SK-N-SH (cell line): ENCODE measurements at regions not wholly inside any gene's neighbourhood (a gene's known extent, or its start where the extent isn't known, plus 50 kb on each side); places are given as distances from the start of the nearest gene placed in this dataset.

Experiments used
- CTCF ChIA-PET: fragments of 300-600, 350-600 bp; formaldehyde crosslinking; extraction: SDS; loops from one replicate; lab custom pipeline; 2021; lab: Yijun Ruan, JAX
- POLR2A ChIA-PET: fragments of 350-600 bp; sonication (Branson Sonifier 250); formaldehyde crosslinking; extraction: SDS; loops from one replicate; lab custom pipeline; 2020; ENCODE audit warnings: antibody characterized with exemption, inconsistent platforms; lab: Yijun Ruan, JAX
- DNase-seq: peaks from one replicate; pipeline ENCODE4 v3.0.0; 2012
- H2AFZ ChIP-seq: fragments of 200-600 bp; sonication (generic); 2 replicates; pipeline ENCODE4 v1.8.1; 2016; ENCODE audit warnings: antibody characterized with exemption, mild to moderate bottlenecking, low read depth
- H3F3A ChIP-seq: fragments of 200-600 bp; sonication (generic); replicated peaks from 2 replicates; pipeline ENCODE3; 2016; ENCODE audit warnings: antibody characterized with exemption, mild to moderate bottlenecking; ENCODE audit not compliant: insufficient read depth
- H3K27ac ChIP-seq, 2 experiments: fragments of 200-500 bp in 1 of 2; fragments of 200-600 bp in 1 of 2; sonication (Bioruptor generic) in 1 of 2; sonication (generic), shearing (Covaris generic) in 1 of 2; 2 replicates each; pipeline versions ENCODE4 v1.5.1 to v1.6.1; 2014 to 2016; ENCODE audit warnings: low read depth in 2 of 2, inconsistent platforms in 1 of 2, low read length in 1 of 2, mild to moderate bottlenecking in 1 of 2, mixed read lengths in 1 of 2
- H3K27me3 ChIP-seq: fragments of 200-600 bp; sonication (generic), shearing (Covaris generic); 2 replicates; pipeline ENCODE4 v1.6.1; 2016; ENCODE audit warnings: mixed run types; ENCODE audit not compliant: insufficient read depth
- H3K36me3 ChIP-seq, 2 experiments: fragments of 200-500 bp in 1 of 2; fragments of 200-600 bp in 1 of 2; sonication (Bioruptor generic) in 1 of 2; sonication (generic) in 1 of 2; replicated peaks in 1 of 2; 2 replicates each; pipeline versions ENCODE3 to v1.5.1; 2014 to 2016; ENCODE audit warnings: low read length in 1 of 2, mild to moderate bottlenecking in 1 of 2; ENCODE audit not compliant: insufficient read depth in 2 of 2, control insufficient read depth in 1 of 2
- H3K4me1 ChIP-seq, 2 experiments: fragments of 200-500 bp in 1 of 2; fragments of 200-600 bp in 1 of 2; sonication (Bioruptor generic) in 1 of 2; sonication (generic), shearing (Covaris generic) in 1 of 2; 2 replicates each; pipeline versions ENCODE4 v1.5.1 to v1.6.1; 2014 to 2016; ENCODE audit warnings: low read depth in 1 of 2, low read length in 1 of 2, mixed run types in 1 of 2; ENCODE audit not compliant: insufficient read depth in 2 of 2, control insufficient read depth in 1 of 2
- H3K4me2 ChIP-seq: fragments of 200-600 bp; sonication (generic), shearing (Covaris generic); 2 replicates; pipeline ENCODE4 v1.6.1; 2017; ENCODE audit warnings: mixed run types
- H3K4me3 ChIP-seq, 2 experiments: fragments of 200-500 bp in 1 of 2; fragments of 200-600 bp in 1 of 2; sonication (Bioruptor generic) in 1 of 2; sonication (generic), shearing (Covaris generic) in 1 of 2; 2 replicates each; pipeline versions ENCODE4 v1.5.1 to v1.8.1; 2014 to 2016; ENCODE audit warnings: low read depth in 2 of 2, inconsistent platforms in 1 of 2, low read length in 1 of 2, mild to moderate bottlenecking in 1 of 2, mixed read lengths in 1 of 2, moderate library complexity in 1 of 2
- H3K79me2 ChIP-seq: fragments of 200-600 bp; sonication (generic); 2 replicates; pipeline ENCODE4 v1.8.1; 2017; ENCODE audit warnings: mild to moderate bottlenecking; ENCODE audit not compliant: insufficient read depth
- H3K9ac ChIP-seq: fragments of 200-600 bp; sonication (generic); 2 replicates; pipeline ENCODE4 v1.6.1; 2017; ENCODE audit warnings: mixed run types
- H3K9me2 ChIP-seq: fragments of 200-600 bp; sonication (generic); 2 replicates; pipeline ENCODE4 v1.6.1; 2017; ENCODE audit warnings: mixed run types
- H3K9me3 ChIP-seq: fragments of 200-600 bp; sonication (generic); 2 replicates; pipeline ENCODE4 v1.6.1; 2017; ENCODE audit warnings: mixed run types, mild to moderate bottlenecking, moderate library complexity
- H4K20me1 ChIP-seq: fragments of 200-600 bp; sonication (generic); 2 replicates; pipeline ENCODE4 v1.6.1; 2017; ENCODE audit warnings: mild to moderate bottlenecking, mixed run types; ENCODE audit not compliant: insufficient read depth
- CHD2 ChIP-seq: fragments of 150-350 bp; IDR thresholded peaks from 2 replicates; pipeline ENCODE4 v1.6.1; 2018; ENCODE audit warnings: low read length; ENCODE audit not compliant: partially characterized antibody
- EP300 ChIP-seq, 2 experiments: IDR thresholded peaks; 2 replicates each; pipeline versions ENCODE4 v1.4.0 to v1.6.1; 2012; ENCODE audit warnings: borderline replicate concordance in 1 of 2, low read depth in 1 of 2, low read length in 1 of 2
- FOSL2 ChIP-seq: IDR thresholded peaks from 2 replicates; pipeline ENCODE4 v1.4.0; 2012; ENCODE audit warnings: low read depth, mild to moderate bottlenecking, moderate library complexity, borderline replicate concordance
- FOXJ3 ChIP-seq: sonication (generic); formaldehyde crosslinking; IDR thresholded peaks from 2 replicates; pipeline ENCODE4 v1.5.1; 2020; ENCODE audit warnings: mild to moderate bottlenecking, missing genetic modification reagents
- GATA2 ChIP-seq: sonication (generic); formaldehyde crosslinking; IDR thresholded peaks from 2 replicates; pipeline ENCODE4 v1.5.0; 2020; ENCODE audit warnings: mild to moderate bottlenecking, missing genetic modification reagents
- JUND ChIP-seq: IDR thresholded peaks from 2 replicates; pipeline ENCODE4 v1.4.0; 2012
- NFIC ChIP-seq: IDR thresholded peaks from 2 replicates; pipeline ENCODE4 v1.4.0; 2012; ENCODE audit warnings: borderline replicate concordance
- NRF1 ChIP-seq: IDR thresholded peaks from 2 replicates; pipeline ENCODE4 v1.6.1; 2012; ENCODE audit warnings: low read depth, mild to moderate bottlenecking, low read length
- RCOR1 ChIP-seq: fragments of 150-350 bp; IDR thresholded peaks from 2 replicates; pipeline ENCODE4 v1.6.1; 2017; ENCODE audit warnings: antibody characterized with exemption, low read length
- RXRA ChIP-seq: IDR thresholded peaks from 2 replicates; pipeline ENCODE4 v1.4.0; 2012; ENCODE audit warnings: low read depth, mild to moderate bottlenecking, borderline replicate concordance
- SMC3 ChIP-seq: IDR thresholded peaks from 2 replicates; pipeline ENCODE4 v1.6.1; 2012; ENCODE audit warnings: low read depth, low read length, improper control_type of control experiment
- TAF1 ChIP-seq: IDR thresholded peaks from 2 replicates; pipeline ENCODE4 v1.6.1; 2012; ENCODE audit warnings: low read depth, mild to moderate bottlenecking, low read length, moderate library complexity, borderline replicate concordance
- TCF12 ChIP-seq: IDR thresholded peaks from 2 replicates; pipeline ENCODE4 v1.4.0; 2012
- YY1 ChIP-seq: IDR thresholded peaks from 2 replicates; pipeline ENCODE4 v1.4.0; 2012; ENCODE audit warnings: low read depth, mild to moderate bottlenecking
- WGBS: methylation state at CpG from one replicate; pipeline ENCODE4 v1.1.6; 2017; ENCODE audit warnings: low lambda C conversion rate; 5-methylcytosine and 5-hydroxymethylcytosine counted together
- TF ChIP-seq, protein P1 (sequence below): IDR thresholded peaks from 2 replicates; pipeline ENCODE4; 2012
- TF ChIP-seq, protein P2 (sequence below): IDR thresholded peaks from 2 replicates; pipeline ENCODE4 v1.4.0; 2012; ENCODE audit warnings: low read depth
- TF ChIP-seq, protein P3 (sequence below): fragments of 200-600 bp; sonication (generic); IDR thresholded peaks from 2 replicates; pipeline ENCODE4 v1.6.1; 2017; ENCODE audit warnings: antibody characterized with exemption, mild to moderate bottlenecking, moderate library complexity
- TF ChIP-seq, protein P4 (sequence below): fragments of 150-350 bp; IDR thresholded peaks from 2 replicates; pipeline ENCODE4 v1.6.1; 2017; ENCODE audit warnings: antibody characterized with exemption, low read length, low read depth, borderline replicate concordance
- TF ChIP-seq, protein P5 (sequence below): IDR thresholded peaks from 2 replicates; pipeline ENCODE4 v1.6.1; 2012; ENCODE audit warnings: mild to moderate bottlenecking, low read depth, low read length, moderate library complexity

DNA sequence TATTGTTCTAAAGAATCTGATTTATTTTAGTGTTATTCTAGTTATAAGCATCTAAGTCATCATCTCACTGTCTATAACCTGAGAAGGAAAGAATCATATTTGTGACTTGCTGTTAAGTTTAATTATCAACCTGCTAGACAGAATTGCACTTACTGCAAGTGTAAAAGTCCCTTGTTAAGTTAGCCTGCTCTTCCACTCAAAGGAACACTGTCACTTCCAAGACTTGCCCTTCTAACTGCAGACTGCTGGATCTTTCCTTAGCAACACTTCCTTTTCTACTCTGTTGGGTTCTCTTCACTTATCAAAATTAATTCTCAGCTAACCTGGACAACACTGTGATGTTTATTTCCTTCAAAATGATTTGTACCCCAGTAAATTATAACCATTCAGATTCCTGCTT is 323.2 kb upstream of the TFPI start:
- CTCF ChIA-PET = interaction anchor here (0.8 to 0.9 kb wide), 2 partner anchors 12 to 14 kb away, joined by 3 to 4 read pairs; no protein-coding TSS in a partner anchor
- H4K20me1 ChIP-seq = no peaks in the 10 kb centered on the region
- TF ChIP-seq GATA2 (CRISPR knock-in tag) (no peak), FOSL2 (no peak), CHD2 (no peak), SMC3 (no peak), NFIC (no peak), RXRA (no peak), FOXJ3 (CRISPR knock-in tag) (no peak), TAF1 (no peak), EP300 (IDR thresholded peaks at IDR 0.05; ENCODE audit: borderline replicate concordance in 1 of 2, low read depth in 1 of 2, low read length in 1 of 2) (no peak), YY1 (no peak)
- TF ChIP-seq, protein P1, sequence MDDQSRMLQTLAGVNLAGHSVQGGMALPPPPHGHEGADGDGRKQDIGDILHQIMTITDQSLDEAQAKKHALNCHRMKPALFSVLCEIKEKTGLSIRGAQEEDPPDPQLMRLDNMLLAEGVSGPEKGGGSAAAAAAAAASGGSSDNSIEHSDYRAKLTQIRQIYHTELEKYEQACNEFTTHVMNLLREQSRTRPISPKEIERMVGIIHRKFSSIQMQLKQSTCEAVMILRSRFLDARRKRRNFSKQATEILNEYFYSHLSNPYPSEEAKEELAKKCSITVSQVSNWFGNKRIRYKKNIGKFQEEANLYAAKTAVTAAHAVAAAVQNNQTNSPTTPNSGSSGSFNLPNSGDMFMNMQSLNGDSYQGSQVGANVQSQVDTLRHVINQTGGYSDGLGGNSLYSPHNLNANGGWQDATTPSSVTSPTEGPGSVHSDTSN = no peak
- TF ChIP-seq, protein P2, sequence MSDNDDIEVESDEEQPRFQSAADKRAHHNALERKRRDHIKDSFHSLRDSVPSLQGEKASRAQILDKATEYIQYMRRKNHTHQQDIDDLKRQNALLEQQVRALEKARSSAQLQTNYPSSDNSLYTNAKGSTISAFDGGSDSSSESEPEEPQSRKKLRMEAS = no peak
- TF ChIP-seq, protein P3, sequence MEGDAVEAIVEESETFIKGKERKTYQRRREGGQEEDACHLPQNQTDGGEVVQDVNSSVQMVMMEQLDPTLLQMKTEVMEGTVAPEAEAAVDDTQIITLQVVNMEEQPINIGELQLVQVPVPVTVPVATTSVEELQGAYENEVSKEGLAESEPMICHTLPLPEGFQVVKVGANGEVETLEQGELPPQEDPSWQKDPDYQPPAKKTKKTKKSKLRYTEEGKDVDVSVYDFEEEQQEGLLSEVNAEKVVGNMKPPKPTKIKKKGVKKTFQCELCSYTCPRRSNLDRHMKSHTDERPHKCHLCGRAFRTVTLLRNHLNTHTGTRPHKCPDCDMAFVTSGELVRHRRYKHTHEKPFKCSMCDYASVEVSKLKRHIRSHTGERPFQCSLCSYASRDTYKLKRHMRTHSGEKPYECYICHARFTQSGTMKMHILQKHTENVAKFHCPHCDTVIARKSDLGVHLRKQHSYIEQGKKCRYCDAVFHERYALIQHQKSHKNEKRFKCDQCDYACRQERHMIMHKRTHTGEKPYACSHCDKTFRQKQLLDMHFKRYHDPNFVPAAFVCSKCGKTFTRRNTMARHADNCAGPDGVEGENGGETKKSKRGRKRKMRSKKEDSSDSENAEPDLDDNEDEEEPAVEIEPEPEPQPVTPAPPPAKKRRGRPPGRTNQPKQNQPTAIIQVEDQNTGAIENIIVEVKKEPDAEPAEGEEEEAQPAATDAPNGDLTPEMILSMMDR = no peak
- no peaks in the 10 kb centered on the region for H3K36me3 ChIP-seq
- no peak overlapping the region for H2AFZ ChIP-seq
- no peak overlapping the region for H3K4me3 ChIP-seq
- POLR2A ChIA-PET = no interaction called here
- DNase-seq = no peak
- no peak overlapping the region for H3K9ac ChIP-seq
- no peak overlapping the region for H3K4me2 ChIP-seq
- H3K4me1 ChIP-seq = no peaks in the 10 kb centered on the region; a peak in 1 of 4 replicates
- no peaks in the 10 kb centered on the region for H3K79me2 ChIP-seq
- no peaks in the 10 kb centered on the region for H3K27me3 ChIP-seq
- no peaks in the 10 kb centered on the region for H3K9me2 ChIP-seq
- no peaks in the 10 kb centered on the region for H3K9me3 ChIP-seq
- H3K27ac ChIP-seq = no peak overlapping the region
- H3F3A ChIP-seq = no peaks in the 10 kb centered on the region

DNA sequence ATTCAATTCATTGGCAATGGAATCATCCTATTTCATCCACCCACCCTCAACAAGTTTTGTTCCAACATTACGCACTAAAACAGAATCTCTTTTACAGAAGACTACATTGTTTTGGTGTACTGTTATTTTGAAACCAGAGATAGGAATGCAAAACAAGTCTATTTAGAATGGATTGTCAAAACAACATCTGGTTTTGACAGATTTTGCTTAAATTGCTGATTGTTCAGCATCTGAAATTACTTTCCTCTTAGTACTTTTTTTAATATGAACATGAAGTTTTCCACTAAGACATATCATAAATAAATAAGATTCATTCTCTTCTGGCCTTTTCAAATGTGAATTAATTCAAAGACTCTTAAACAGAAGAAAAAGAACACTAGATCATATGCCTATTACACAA is 323.9 kb upstream of the TFPI start:
- no peak overlapping the region for H3K4me2 ChIP-seq
- H4K20me1 ChIP-seq = no peaks in the 10 kb centered on the region
- no peak overlapping the region for H3K9ac ChIP-seq
- H2AFZ ChIP-seq = no peak overlapping the region
- no peak overlapping the region for H3K4me3 ChIP-seq
- no peaks in the 10 kb centered on the region for H3K36me3 ChIP-seq
- CTCF ChIA-PET = interaction anchor here (0.9 kb wide), 1 partner anchor 13 kb away, joined by 4 read pairs; no protein-coding TSS in a partner anchor
- H3K9me2 ChIP-seq = no peaks in the 10 kb centered on the region
- no peaks in the 10 kb centered on the region for H3K79me2 ChIP-seq
- no peaks in the 10 kb centered on the region; a peak in 1 of 4 replicates for H3K4me1 ChIP-seq
- POLR2A ChIA-PET = no interaction called here
- WGBS = 97% methylated on average over 1 of the region's 1 CpG
- DNase-seq = no peak
- H3K27me3 ChIP-seq = no peaks in the 10 kb centered on the region
- no peak overlapping the region for H3K27ac ChIP-seq
- H3F3A ChIP-seq = no peaks in the 10 kb centered on the region
- H3K9me3 ChIP-seq = no peaks in the 10 kb centered on the region
- TF ChIP-seq RXRA (no peak), TCF12 (no peak), JUND (no peak), NRF1 (no peak), RCOR1 (no peak)
- TF ChIP-seq, protein P4, sequence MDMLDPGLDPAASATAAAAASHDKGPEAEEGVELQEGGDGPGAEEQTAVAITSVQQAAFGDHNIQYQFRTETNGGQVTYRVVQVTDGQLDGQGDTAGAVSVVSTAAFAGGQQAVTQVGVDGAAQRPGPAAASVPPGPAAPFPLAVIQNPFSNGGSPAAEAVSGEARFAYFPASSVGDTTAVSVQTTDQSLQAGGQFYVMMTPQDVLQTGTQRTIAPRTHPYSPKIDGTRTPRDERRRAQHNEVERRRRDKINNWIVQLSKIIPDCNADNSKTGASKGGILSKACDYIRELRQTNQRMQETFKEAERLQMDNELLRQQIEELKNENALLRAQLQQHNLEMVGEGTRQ = no peak
- TF ChIP-seq, protein P2 = no peak
- TF ChIP-seq, protein P5, sequence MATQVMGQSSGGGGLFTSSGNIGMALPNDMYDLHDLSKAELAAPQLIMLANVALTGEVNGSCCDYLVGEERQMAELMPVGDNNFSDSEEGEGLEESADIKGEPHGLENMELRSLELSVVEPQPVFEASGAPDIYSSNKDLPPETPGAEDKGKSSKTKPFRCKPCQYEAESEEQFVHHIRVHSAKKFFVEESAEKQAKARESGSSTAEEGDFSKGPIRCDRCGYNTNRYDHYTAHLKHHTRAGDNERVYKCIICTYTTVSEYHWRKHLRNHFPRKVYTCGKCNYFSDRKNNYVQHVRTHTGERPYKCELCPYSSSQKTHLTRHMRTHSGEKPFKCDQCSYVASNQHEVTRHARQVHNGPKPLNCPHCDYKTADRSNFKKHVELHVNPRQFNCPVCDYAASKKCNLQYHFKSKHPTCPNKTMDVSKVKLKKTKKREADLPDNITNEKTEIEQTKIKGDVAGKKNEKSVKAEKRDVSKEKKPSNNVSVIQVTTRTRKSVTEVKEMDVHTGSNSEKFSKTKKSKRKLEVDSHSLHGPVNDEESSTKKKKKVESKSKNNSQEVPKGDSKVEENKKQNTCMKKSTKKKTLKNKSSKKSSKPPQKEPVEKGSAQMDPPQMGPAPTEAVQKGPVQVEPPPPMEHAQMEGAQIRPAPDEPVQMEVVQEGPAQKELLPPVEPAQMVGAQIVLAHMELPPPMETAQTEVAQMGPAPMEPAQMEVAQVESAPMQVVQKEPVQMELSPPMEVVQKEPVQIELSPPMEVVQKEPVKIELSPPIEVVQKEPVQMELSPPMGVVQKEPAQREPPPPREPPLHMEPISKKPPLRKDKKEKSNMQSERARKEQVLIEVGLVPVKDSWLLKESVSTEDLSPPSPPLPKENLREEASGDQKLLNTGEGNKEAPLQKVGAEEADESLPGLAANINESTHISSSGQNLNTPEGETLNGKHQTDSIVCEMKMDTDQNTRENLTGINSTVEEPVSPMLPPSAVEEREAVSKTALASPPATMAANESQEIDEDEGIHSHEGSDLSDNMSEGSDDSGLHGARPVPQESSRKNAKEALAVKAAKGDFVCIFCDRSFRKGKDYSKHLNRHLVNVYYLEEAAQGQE = no peak
